ENCODE measurements at regions not wholly inside any gene's neighbourhood (a gene's known extent, or its start where the extent isn't known, plus 50 kb on each side); places are given as distances from the start of the nearest gene placed in this dataset.

GRCh38 chr4:104732766-104733165 is 238.1 kb upstream of the CXXC4 start (continued):
- no peak for TF ChIP-seq NANOG (IDR thresholded peaks at IDR 0.05; ENCODE audit: insufficient read depth, low read depth, low read length, poor library complexity, severe bottlenecking)

Measured in H1 (cell line).